ENCODE measurements at regions not wholly inside any gene's neighbourhood (a gene's known extent, or its start where the extent isn't known, plus 50 kb on each side); places are given as distances from the start of the nearest gene placed in this dataset.

DNA sequence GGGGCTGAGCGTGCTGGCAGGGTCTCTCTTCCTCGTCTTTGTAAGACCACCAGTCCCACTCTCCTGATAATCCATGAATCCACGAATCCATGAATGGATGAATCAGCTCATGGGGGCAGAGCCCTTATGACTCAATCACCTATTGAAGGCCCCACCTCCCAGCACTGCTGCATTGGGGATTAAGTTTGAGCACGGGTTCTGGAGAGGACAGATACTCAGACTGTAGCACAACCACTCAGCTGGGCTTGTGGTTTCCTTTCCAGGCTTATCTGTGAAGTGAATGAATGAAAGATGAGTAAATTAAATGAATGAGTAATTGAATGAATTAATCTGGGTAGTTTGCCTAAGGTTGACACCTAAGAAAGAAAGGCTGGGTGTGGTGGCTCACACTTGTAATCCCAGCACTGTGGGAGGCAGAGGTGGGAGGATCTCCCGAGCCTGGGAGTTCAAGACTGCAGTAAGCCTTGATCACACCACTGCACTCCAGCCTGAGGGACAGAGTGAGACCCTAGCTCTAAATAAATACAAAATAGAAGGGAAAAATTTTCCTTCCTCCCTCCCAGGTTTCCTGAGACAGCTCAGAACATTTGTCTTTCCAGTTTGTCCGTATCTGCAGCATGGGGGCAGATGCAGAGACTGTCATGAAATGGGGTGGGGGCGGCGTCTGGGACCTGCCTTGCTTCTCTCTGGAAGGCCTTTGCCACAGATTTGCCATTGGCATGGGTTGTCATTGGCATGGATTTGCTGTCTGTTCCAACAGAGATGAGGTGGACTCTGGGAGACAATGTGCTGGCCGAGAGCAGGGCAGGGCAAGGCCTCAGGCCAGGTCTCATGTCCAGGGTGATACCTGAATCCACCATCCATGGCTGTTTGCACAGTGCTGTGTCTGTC lies 187.7 kb upstream of the C1orf174 start:
- no peak for DNase-seq (ENCODE audit: low read depth in 2 of 2)

DNA sequence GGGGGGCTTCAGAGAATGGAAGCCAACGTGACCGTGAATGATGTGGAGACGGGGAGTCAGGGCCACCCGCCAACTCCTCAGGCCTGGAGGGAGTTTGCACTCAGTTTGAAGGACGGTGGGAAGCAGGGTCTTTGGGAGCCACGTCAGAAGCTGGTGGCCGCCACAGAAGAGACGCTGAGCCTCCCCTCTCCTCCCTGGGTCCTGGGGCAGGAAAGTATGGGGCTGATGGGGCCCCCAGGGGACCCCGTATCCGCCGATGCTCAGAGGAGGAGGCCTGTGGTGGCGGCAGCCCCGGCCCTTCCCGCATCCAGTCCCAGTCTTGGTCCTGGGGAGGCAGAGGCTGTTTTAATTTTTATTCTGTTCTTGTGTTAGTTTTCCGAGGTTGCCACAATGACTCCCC lies 188.6 kb upstream of the C1orf174 start:
- DNase-seq (ENCODE audit: low read depth in 2 of 2), result no peak

DNA sequence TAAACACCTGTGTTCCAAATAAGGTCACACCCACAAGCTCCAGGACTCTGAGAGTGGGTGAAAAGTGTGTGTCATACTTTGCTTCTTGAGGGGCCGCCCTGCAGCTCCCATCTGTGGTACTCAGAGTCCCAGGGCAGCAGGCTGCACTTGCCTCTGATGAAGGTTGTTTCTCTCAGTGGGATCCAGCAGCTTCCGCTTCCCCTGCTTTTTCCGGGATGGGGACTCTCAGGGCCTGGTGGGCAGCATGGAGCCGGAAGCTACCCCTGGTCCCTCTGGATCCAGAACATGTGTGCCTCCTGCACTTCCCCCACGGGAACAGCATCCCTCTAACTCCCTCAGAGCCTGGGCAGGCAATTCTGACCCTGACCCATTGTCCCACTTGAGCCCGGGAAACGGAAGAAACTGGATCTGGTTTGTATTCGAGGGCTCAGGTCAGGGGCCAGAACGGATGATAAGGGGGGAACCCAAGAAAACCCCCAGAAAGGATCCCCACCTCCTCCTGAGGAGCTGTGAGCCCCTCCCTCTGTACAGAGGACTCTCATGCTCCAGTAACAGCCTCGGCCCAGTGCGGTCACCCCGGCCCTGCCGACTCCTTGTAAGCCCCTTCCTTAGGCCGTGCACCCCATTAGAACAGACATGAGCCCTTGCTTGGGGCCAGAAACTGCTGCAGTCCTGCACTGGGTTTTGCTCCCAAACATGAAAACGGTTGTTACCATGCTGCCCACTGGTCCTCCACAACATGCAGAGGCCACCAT lies 189.5 kb upstream of the C1orf174 start:
- DNase-seq (ENCODE audit: low read depth in 2 of 2), result no peak

DNA sequence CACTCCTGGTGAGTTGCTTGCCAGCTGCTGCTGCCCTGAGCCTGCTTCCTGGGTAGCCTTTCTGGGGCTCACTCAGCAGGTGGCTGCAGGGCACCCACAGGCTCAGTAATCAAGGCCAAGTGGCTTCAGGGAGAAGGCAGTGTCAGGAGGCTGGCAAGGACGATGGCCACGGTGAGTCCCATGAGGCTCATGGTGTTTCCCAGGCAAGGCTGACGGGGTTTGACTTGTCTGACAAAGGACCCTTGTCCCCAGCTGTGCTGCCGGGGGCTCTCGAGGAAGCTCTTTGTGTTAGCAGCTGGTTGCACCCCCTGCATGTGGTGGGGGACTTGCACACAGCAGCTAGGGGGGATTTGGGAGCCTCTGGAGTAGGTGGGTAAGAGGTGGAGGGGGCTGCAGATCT lies 190.5 kb upstream of the C1orf174 start:
- no peak for DNase-seq (ENCODE audit: low read depth in 2 of 2)

DNA sequence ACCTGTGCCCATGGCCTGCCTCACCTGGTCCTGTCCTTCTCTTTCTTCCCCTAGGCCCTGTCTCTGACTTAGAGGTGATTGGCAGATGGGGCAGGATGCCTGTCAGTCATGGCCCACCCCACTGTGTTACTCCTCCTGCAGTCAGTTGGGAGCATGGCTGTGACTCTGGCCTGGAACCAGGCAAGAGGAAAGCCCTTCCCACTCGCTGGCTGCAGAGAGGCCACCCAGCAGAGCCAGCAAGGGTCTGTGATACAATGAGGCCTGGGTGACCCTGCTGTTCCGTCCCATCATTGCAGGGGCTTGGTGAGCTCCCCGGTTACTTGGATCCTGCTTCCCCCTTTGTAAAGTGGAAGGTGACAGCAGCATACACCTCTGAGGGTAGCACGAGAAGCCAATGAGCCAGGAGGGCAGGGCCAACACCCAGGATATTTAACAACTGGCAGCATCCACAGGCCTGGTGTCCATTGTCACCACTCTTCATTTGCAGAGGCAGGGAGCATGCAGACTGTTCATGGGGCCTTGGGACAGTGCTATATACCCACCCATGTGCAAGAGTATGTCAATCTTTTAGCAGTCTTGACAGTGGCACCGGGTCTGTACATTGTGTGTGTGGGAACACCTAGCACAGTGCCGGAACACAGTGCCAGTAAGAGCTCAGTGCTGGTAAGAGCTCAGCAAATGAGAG lies 191.0 kb upstream of the C1orf174 start:
- no peak for DNase-seq (ENCODE audit: low read depth in 2 of 2)

DNA sequence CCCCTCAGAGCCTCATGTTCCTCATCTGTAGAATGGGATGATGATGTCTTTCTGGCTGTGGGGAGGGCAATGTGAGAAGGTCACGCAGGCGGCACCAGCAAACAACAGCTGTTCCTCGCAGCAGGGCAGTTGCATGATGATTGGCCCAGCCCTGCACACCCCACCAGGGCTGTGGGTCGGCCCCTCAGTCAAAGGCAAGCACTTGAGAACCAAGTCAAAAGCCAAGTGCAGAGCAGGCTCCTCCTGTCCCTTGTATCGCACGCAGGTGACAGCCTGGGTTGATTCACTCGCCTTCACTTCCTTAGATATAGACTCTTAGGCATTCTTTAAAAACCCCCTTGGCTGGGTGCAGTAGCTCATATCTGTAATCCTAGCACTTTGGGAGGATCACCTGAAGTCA lies 191.9 kb upstream of the C1orf174 start:
- no peak for DNase-seq (ENCODE audit: low read depth in 2 of 2)

DNA sequence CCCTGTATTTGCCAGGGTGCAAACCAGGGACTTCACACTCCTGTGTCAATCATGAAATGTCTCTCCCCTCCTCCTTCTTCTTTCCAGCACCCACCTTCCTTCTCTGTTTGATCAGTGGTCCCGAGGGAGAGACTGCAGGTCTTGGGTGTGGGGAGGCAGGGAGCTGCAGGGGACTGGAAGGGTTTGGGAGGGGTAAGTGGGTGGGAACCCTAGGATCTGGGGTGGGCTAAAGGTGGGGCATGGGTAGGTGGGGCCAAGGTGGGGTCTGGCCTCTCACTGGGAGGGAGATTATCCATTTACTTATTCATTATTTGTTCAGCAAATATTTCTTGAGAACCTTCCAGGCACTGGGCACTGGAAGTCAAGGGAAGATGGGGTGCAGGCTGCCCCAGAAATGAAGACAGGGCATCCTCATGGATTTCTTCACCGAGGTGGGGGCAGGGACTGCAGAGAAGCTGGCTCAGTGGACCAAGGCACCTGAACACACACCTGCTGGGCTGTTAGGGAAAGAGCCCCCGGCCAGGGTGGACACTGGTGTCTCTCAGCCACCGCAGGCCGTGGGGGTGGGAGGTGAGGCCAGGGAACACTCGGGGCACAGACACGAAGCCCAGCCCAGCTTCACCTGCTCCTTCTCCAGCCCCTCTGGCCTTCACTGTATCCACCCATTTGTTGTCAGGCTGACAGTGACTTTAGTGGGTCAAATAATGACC lies 193.9 kb upstream of the C1orf174 start:
- DNase-seq (ENCODE audit: low read depth in 2 of 2), result no peak

DNA sequence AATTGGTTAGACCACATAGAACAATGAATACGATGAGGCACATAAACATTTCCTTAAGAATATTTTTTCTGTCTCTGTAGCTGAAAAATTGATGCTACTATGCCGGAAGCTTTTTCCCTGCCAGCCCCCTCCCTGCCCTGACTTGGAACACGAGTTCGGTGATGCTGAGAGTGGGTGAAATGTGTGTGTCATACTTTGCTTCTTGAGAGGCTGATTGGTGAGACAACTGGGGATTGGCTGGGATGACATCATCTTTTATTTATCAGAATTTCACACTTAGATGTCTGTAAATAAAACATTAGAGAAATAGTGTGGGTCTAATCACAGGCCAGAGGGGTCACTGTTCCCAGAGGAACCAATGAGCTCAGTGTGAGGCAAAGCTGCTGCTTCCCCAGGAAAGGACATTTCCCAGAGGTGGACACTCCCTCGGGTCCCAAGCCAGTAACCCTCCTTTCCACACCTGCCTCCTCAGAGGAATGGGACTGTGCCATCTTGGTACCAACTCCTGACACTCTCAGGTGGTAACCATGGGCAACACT lies 195.4 kb upstream of the C1orf174 start:
- no peak for DNase-seq (ENCODE audit: low read depth in 2 of 2)

DNA sequence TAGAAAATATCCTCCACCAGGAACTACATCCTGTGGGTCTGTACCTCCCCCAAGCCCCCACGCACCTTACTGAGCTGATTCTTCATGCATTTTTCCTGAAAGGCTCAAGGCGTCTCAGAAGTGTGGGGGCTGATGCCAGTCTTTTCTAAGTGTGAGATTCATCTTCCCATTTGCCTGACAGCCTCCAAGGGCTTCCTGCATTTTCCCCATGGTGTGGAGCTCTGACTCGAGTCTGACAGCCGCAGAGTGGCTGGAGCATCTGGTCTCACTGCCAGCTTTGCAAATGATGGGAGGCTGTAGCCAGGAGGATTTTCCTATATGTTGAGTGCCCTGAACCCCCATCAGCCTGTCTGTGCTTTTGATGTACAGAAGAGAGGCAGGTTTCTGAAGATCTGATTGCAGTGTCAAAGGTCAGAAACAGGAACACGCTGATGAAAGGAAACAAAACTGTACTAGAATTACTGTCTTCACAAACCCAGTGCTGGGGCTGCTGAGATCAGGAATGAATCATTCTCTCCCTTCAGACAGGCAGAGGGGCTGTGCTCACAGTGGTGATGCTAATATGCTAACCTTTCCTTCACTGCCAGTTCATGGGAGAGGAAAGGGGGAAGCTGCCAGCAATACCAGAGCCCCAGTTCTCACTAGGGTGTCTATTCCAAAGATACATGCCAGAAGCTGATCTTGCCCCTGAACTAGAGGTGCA lies 201.5 kb upstream of the C1orf174 start:
- DNase-seq (ENCODE audit: low read depth in 2 of 2), result no peak

DNA sequence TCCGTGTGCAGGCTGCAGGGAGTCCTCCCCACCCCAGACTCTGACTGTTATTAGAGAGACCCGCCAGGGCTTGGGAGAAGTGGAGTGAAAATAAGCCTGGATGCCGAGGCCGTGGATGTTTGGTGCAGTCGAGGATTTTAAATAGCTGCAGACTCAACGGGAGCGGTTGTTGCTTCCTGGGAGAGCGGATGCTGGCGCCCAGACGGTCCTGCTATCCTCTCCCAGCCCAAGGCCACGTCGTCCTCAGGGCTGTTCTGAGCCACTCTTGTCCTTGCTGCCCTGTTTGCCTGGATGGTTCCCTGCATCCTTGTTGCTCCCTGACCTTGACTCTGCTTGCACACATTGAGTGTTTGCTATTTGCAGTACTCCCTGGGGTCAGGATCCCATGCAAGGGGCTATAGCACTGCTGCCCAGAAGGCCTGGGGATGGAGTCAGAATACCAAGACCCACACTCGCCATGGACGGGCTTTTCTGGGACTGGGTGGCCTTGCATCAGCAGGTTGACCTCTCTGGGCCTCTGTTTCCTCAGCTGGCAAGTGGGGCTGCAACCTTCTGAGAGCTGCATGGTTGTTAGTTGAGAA lies 205.3 kb upstream of the C1orf174 start:
- DNase-seq (ENCODE audit: low read depth in 2 of 2), result no peak

DNA sequence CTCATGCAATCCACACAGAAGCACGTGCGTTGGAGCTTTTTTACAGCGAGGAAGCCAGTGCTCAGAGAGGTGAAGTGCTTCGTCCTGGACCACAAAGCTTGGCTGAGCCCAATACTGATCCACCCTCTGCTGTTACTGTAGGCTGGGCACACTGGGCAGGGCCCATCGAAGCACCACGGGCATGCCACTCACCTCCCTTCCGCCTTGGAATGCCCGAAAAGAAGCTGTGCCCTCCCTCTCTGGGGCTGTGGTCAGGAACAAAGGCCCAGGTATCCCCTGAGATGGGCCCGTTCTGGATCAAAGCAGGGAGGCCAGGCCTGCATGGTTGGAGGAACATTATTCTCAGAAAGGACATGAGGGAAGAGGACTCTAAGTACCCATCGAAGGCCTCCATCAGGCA lies 206.7 kb upstream of the C1orf174 start:
- DNase-seq (ENCODE audit: low read depth in 2 of 2), result no peak

DNA sequence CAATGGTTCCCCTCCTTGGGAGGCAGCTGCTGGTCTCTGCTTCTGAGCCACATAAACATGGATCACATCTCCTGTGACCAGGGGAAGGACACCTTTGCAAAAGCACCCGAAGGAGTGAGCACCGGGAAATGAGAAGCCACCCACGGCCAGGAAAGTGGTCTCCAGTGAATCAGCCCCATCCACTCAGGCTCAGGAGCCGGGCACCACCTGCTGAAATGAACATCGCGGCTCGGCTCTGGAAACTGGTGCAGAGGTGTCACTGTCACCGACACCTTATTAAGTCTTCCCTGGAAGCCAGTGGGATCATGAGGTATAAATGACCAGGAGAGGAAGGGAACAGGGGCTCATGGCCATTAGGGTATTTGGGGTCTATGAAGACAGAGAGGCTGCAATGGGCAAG lies 207.2 kb upstream of the C1orf174 start:
- DNase-seq (ENCODE audit: low read depth in 2 of 2), result no peak

DNA sequence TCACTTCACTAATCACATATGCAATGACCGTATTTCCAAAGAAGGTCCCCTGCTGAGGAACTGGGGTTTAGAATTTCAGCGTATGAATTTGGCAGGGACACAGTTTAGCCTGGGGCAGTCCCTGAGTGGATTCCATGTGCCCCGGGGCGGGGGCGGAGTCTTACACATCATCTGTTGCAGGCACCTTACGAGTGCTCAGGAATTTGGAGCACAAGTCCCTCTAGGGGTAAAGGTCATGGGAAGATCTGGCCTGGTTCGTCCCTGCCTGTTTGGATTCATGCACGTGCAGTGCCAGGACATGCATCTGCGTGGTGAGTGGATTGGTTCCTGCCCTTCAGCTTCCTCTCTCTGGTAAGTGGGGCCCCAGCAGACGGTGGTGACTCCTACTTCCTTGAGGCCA lies 208.3 kb upstream of the C1orf174 start:
- no peak for DNase-seq (ENCODE audit: low read depth in 2 of 2)

DNA sequence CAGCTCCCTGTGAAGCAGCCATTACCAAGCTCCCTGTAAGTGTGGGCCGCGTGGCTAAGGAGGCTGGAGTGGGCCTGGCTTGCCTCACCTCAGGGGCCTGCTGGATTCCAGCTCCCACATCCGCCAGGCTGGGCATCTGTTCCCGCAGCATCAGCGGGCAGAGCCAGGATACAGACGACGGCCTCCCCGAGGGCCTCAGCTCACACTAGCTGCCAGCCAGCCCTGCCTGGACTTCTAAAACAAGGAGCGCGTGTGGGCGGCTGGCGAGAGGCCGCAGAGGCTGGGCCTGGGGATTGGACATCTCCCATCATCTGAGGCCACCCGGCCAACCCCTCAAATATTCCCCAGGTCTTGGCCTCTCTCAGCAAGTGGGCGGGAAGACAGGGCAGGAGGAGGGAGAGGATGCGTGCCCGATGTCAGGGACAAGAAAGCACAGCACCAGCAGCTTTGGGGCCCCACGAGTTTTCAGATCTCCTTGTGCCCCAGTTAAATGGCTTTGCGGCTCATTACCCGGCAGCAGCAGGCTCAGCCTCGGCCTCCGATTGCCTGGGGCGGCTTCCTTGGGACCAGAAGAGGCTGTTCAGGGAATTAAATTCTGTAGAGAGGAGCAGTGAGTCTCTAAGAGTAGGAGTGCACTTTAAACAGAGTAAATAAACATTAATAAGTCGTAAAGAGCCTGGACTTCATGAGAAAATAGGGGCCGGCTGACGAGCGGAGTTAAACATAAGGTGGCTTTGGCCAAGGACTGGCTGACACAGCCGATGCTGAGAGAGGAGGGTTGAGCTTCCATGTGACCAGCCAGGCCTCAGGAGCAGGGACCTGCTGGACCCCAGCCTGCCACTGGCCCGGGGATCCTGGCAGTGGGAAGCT lies 208.9 kb upstream of the C1orf174 start:
- DNase-seq (ENCODE audit: low read depth in 2 of 2), result no peak

DNA sequence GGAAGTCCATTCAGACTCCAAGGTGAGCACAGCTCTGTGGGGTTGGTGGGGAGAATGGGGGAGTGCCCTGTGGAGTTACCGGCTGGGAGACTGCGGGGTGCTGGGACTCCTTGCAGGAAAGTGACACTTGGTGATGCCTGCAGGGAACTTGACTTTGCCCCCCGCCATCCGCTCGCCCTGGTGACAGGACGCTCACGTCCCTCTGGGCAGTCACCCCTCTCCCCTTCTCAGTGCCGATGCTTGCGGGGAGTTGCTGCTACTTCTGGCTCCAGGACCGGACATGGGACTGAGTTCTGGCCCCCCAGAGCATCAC lies 209.5 kb upstream of the C1orf174 start:
- DNase-seq (ENCODE audit: low read depth in 2 of 2), result no peak

DNA sequence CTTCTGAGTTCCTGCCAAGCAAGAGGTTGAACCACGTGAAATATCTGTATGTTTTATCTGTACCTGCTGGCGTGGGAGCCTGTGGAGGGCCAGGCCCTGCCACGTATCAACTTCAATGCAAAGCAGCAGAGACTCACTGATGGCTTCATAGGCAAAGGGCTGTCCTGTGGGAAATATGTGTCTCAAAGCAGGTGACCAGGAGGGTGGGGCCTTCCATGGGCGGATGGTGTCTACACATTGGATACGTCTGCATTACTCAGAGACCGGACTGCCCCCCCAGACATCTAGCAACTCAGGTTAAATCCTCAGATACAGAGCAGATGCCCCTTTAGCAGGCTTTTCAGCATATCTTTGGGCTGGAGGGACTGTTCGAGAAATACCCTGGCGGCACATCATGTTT lies 210.8 kb upstream of the C1orf174 start:
- DNase-seq (ENCODE audit: low read depth in 2 of 2), result no peak

DNA sequence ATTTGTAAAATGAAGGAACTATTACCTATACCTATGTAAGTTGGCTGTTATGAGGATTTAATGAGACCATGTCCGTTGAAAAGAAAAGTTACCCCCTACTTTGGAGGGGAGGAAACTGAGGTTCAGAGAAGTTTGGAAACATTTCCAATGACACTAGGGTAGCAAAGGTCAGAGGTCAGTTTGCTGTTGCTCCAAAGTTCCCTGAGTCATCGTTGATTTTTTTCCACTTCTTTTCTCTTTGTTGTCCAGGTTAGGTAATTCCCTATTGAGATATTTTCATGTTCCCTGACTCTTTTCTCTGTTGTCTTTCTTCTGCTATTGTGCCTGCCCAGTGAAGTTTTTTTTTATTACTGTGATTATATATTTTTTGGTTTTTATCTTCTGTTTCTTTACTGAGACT lies 213.8 kb upstream of the C1orf174 start:
- no peak for DNase-seq (ENCODE audit: low read depth in 2 of 2)

DNA sequence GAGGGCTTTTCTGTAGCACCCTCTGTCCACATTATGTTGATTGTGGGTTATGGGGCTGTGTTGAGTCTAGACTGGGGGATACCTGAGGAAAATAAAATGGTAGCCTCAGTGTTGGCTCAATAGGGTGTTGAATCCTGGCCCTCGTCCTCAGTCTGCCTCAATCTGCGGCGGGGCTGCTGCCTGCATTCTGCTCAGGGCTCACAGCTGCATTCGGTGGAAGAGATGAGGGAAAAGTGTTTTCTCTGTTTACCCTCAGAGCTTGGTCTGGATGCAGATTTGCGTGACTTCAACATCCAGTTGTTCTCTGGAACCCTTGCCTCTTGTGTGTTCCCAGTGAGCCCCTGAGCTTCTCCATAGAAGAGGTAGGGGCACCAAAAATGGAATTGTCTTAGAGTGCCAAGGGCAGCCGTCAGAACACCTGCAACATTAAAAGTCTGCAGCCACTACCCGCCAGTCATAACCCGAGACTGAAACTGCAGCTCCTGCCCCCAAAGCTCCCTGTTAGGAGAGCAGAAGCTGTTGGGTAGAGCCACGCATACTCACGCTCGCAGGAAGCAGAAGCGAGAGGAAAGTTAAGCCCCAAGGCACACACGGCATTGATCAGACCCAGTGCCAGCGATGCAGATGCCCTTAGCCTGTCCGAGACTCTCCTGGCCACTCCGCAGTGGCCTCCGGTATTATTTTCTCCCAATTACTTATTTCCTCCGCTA lies 215.3 kb upstream of the C1orf174 start:
- no peak for DNase-seq (ENCODE audit: low read depth in 2 of 2)

DNA sequence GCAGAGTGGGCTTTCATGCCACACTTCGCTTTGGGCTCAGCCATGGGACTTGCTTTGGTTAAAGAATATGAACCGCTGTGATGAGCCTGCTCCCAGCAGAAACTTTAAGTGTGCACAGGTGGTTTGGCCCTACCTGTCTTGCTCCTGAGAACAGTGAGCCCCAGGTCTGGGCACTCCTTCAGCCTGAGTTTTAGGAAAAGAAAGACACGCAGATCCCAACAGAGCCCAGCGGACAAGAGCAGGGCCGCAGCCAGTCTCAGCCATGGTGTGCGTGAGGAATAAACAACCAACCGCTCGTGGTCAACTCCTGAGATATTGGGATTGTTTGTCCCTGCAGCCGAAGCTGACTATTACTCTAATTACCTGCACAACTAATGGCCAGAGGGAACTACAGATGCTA lies 217.1 kb upstream of the C1orf174 start:
- no peak for DNase-seq (ENCODE audit: low read depth in 2 of 2)
